HG03460 (cell line): ENCODE measurements at regions not wholly inside any gene's neighbourhood (a gene's known extent, or its start where the extent isn't known, plus 50 kb on each side); places are given as distances from the start of the nearest gene placed in this dataset.
"Not testable (repeated sequence)": the region's sequence is repeated elsewhere in the genome, so short reads cannot be mapped to it uniquely, and the experiment has no call there.

Experiments used
- ATAC-seq: cut with Tn5 transposase; IDR thresholded peaks from one replicate; pipeline ENCODE4 v1.9.1; 2021; ENCODE audit not compliant: unreplicated experiment

GRCh38 chr3:87109465-87109864 is 117.6 kb upstream of the CHMP2B start:
- ATAC-seq, result no peak

DNA sequence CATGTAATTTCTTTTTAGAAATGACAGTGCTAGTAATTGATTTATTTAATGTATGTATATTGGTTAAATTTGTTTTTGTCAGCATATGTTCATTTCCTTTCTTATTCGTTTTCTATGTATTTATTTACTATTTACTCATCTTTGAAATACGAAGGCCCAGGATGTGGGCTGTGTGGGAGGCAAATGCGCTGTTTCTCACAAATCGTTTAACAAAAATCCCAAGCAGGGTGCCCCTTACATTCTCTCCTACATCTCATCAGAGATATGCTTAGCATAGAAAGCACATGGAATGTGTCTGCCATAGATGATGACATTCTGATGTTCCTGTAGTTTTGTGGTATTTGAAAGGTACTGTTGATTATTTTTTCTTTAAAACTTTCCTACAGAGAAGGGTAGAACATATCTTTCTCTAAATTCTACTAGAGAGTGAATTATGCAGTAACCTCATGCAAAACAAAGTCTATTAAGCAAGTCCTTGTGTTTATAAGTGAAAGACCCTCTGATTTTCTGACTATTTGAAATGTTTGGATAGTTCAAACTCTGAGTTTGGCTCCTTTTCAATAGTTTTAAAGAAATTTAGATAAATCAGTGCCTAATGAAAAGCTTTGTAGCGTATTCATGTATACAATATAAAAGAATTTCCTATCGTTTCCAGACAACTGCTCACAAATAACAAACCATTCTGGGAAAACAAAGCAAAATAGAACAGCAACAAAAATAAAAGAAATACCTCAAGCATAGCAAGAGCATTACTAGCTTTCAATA is 111.1 kb upstream of the VGLL3 start:
- no peak for ATAC-seq

DNA sequence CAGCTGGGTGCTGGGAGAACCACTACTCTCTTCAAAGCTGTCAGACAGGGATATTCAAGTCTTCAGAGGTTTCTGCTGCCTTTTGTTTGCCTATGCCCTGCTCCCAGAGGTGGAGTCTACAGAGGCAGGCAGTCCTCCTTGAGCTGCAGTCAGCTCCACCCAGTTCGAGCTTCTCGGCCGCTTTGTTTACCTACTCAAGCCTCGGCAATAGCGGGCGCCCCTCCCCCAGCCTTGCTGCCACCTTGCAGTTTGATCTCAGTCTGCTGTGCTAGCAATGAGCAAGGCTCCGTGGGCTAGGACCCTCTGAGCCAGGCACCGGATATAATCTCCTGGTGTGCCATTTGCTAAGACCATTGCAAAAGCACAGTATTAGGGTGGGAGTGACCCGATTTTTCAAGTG is 106.8 kb upstream of the VGLL3 start:
- not testable (repeated sequence) for ATAC-seq

DNA sequence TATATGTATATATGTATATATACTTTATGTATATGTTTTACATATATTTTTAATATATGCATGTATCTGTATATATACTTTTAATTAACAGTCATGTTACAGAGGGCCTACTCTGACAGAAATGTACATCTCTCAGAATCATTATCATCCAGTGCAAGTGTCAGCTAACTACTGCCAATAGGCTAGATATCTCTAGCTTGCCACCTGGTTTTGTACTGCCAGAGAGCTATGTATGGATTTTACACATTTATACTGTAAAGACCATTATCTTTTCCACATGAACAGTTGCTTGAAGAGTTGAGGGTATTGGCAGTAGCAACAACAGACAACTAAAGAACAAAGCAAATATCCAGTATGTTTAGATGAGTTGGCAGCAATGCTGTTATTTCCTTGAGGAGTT is 99.7 kb upstream of the VGLL3 start:
- no peak for ATAC-seq

DNA sequence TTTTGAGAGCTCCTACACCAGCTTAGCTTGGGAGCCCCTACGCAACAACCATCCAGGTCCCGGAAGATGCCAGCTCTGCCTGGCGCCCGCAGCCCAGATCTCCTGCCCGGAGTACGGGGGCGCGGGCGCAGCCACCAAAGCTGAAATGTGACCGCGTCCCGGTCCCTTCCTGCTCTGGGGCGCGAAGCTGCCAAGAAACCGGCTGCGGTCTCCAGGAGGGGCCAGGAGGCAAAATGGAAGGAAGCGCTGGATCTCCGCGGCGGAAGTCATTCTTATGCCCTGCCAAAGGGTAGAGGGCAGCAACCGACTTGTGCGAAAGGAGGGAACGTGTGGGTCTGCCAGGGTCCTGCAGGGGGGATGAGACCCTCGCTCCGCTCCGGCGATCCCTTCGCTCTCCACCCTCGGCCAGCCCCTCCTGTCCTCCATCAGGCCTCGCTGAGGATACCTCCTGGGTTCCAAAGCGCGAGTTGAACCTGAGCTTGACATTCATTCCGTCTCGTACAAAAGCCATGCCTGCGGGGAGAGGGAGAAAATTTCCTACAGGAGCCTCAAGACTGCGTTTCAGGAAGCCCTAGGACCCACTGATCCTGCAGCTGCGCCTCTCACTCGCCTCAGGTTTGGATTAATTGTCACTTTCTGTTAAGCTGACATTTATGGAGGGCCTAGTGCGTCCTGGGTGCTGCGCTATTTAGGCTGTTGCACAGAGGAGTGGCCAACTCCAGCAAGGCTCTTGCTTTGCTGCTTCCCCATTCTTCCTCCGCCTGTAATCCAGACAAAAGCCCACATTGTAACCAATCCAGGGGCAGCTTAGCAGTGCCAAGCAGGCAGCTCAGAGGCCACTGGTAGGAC is 98.3 kb upstream of the VGLL3 start:
- ATAC-seq, result peak; percentile 70

- no peak for ATAC-seq
Measured at GRCh38 chr3:87088430-87088992, 97.6 kb upstream of the VGLL3 start.

GRCh38 chr3:87084868-87085267 is 93.9 kb upstream of the VGLL3 start:
- ATAC-seq, result no peak

- peak; percentile 61 for ATAC-seq
Measured at GRCh38 chr3:87082796-87083440, 92.0 kb upstream of the VGLL3 start.

GRCh38 chr3:87077355-87077754 is 86.4 kb upstream of the VGLL3 start:
- ATAC-seq, result no peak

DNA sequence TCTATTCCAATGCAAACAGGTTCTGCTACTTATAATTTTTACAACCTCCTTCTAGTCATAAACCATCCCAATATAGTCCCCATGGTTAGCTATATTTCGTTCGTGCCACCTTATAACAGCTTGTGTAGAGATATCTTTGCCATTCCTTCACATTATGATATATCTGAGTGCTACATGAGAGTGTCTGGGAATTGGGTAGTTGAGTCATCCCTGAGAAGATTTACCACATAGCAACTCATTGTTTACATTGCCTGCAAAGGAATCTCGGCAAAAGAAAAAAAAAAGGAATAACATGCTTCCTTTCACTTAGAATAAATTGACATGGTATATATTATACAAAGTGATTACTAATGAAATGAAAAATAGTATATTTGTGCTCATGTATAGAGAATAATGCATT is 86.0 kb upstream of the VGLL3 start:
- ATAC-seq, result no peak

- ATAC-seq, result no peak
Measured at GRCh38 chr3:87073496-87074145, 82.7 kb upstream of the VGLL3 start.

DNA sequence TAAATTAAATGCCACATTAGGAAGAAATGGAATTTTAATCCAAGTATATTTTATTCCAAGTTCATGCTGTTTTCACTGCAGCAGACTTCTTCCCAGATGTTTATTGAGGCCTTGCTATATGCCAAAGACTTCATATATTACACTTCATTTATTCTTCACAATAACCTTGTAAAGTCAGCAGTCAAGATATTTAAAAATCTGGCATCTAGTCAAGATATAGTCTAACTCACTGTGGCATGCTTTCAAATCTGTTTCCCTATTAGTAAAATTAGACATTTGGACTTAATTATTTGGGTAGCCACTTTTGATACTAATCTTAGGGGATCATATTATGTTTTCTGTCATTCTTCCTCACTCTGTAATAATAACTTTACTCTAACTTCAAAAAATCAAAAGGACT is 81.5 kb upstream of the VGLL3 start:
- no peak for ATAC-seq

GRCh38 chr3:87069971-87070370 is 79.0 kb upstream of the VGLL3 start:
- ATAC-seq, result no peak

- ATAC-seq, result no peak
Measured at GRCh38 chr3:87069021-87069420, 78.1 kb upstream of the VGLL3 start.

DNA sequence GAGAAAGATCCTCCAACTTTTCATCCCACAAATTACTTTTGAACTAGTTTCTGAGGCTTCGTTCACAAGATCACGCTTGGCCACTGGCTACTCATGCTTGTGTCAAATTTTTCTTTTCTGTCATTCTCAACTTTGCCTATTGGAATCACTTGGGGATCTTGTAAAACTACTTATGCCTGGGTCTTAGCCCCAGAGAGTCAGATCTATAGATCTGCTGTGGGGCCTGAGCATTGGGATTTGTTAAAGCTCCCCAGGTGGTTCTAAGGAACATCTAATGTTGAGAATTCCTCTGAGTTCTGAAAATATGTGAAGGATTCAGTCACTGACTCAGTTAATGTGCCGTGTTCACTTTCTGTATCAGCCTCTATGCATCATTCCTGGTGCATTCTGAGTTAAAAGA is 71.7 kb upstream of the VGLL3 start:
- no peak for ATAC-seq

DNA sequence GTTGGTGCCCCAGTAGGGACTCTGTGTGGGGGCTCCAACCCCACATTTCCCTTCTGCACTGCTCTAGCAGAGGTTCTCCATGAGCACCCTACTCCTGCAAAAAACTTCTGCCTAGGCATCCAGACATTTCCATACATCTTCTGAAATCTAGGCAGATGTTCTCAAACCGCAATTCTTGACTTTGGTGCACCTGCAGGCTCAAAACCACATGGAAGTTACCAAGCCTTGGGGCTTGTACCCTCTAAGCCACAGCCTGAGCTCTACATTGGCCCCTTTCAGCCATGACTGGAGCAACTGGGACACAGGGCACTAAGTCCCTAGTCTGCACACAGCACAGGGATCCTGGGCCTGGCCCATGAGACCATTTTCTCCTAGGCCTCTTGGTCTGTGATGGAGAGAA is 66.5 kb upstream of the VGLL3 start:
- ATAC-seq, result no peak

GRCh38 chr3:87053553-87053952 is 62.6 kb upstream of the VGLL3 start:
- no peak for ATAC-seq

- no peak for ATAC-seq
Measured at GRCh38 chr3:87052499-87053260, 61.7 kb upstream of the VGLL3 start.

GRCh38 chr3:87047852-87048251 is 56.9 kb upstream of the VGLL3 start:
- ATAC-seq, result no peak

- no peak for ATAC-seq
Measured at GRCh38 chr3:87046241-87046640, 55.3 kb upstream of the VGLL3 start.
